ENCODE measurements at regions not wholly inside any gene's neighbourhood (a gene's known extent, or its start where the extent isn't known, plus 50 kb on each side); places are given as distances from the start of the nearest gene placed in this dataset.

GRCh38 chr6:164331026-164331425, 916.5 kb downstream of the QKI start:
- H3K36me3 Mint-ChIP-seq, result no peaks in the 10 kb centered on the region
- peaks cover 5% of the 10 kb centered on the region for H3K9me3 Mint-ChIP-seq

GRCh38 chr6:164325168-164325567, 910.6 kb downstream of the QKI start:
- no peak for DNase-seq
- Mint-ChIP-seq H3K4me1 (no peaks in the 10 kb centered on the region), H3K27ac (no peak overlapping the region), H3K36me3 (no peaks in the 10 kb centered on the region), H3K27me3 (no peaks in the 10 kb centered on the region), H3K4me3 (no peak overlapping the region), H3K9me3 (peaks cover 2% of the 10 kb centered on the region)

More at GRCh38 chr6:164331026-164331425, 916.5 kb downstream of the QKI start:
- Mint-ChIP-seq H3K27ac (no peak overlapping the region), H3K4me3 (no peak overlapping the region), H3K4me1 (no peaks in the 10 kb centered on the region), H3K27me3 (no peaks in the 10 kb centered on the region)
- no peak for DNase-seq

- no peaks in the 10 kb centered on the region for H3K4me1 Mint-ChIP-seq
- no peaks in the 10 kb centered on the region for H3K36me3 Mint-ChIP-seq
- H3K27me3 Mint-ChIP-seq, result no peaks in the 10 kb centered on the region
- H3K9me3 Mint-ChIP-seq, result peaks cover 2% of the 10 kb centered on the region
- no peak overlapping the region for H3K27ac Mint-ChIP-seq
- no peak for DNase-seq
- H3K4me3 Mint-ChIP-seq, result no peak overlapping the region
Measured at GRCh38 chr6:164322533-164322932, 908.0 kb downstream of the QKI start.

GRCh38 chr6:164321297-164321696, 906.8 kb downstream of the QKI start:
- Mint-ChIP-seq H3K27me3 (no peaks in the 10 kb centered on the region), H3K4me3 (no peak overlapping the region), H3K4me1 (no peaks in the 10 kb centered on the region), H3K36me3 (no peaks in the 10 kb centered on the region), H3K9me3 (no peaks in the 10 kb centered on the region), H3K27ac (no peak overlapping the region)
- no peak for DNase-seq

GRCh38 chr6:164315376-164315775, 900.9 kb downstream of the QKI start:
- DNase-seq, result no peak
- no peak overlapping the region for H3K27ac Mint-ChIP-seq
- no peak overlapping the region for H3K4me3 Mint-ChIP-seq
- no peaks in the 10 kb centered on the region for H3K9me3 Mint-ChIP-seq
- H3K27me3 Mint-ChIP-seq, result no peaks in the 10 kb centered on the region
- H3K4me1 Mint-ChIP-seq, result no peaks in the 10 kb centered on the region
- no peaks in the 10 kb centered on the region for H3K36me3 Mint-ChIP-seq

GRCh38 chr6:164308339-164308738, 893.8 kb downstream of the QKI start:
- Mint-ChIP-seq H3K4me3 (no peak overlapping the region), H3K9me3 (no peaks in the 10 kb centered on the region), H3K4me1 (no peaks in the 10 kb centered on the region), H3K27ac (no peak overlapping the region), H3K27me3 (no peaks in the 10 kb centered on the region), H3K36me3 (no peaks in the 10 kb centered on the region)
- DNase-seq, result no peak

- H3K36me3 Mint-ChIP-seq, result no peaks in the 10 kb centered on the region
- H3K9me3 Mint-ChIP-seq, result no peaks in the 10 kb centered on the region
- H3K4me3 Mint-ChIP-seq, result no peak overlapping the region
- no peaks in the 10 kb centered on the region for H3K27me3 Mint-ChIP-seq
- H3K4me1 Mint-ChIP-seq, result no peaks in the 10 kb centered on the region
- H3K27ac Mint-ChIP-seq, result no peak overlapping the region
- no peak for DNase-seq
Measured at GRCh38 chr6:164303102-164303964, 888.8 kb downstream of the QKI start.

- peaks cover 1% of the 10 kb centered on the region for H3K9me3 Mint-ChIP-seq
- H3K27me3 Mint-ChIP-seq, result no peaks in the 10 kb centered on the region
- no peaks in the 10 kb centered on the region for H3K4me1 Mint-ChIP-seq
- H3K4me3 Mint-ChIP-seq, result no peak overlapping the region
- no peak for DNase-seq
- H3K27ac Mint-ChIP-seq, result no peak overlapping the region
- no peaks in the 10 kb centered on the region for H3K36me3 Mint-ChIP-seq
Measured at GRCh38 chr6:164296411-164296810, 881.9 kb downstream of the QKI start.

- Mint-ChIP-seq H3K4me1 (no peaks in the 10 kb centered on the region), H3K4me3 (no peak overlapping the region), H3K36me3 (no peaks in the 10 kb centered on the region), H3K9me3 (peaks cover 1% of the 10 kb centered on the region), H3K27me3 (no peaks in the 10 kb centered on the region), H3K27ac (no peak overlapping the region)
- no peak for DNase-seq
Measured at GRCh38 chr6:164294047-164294784, 879.7 kb downstream of the QKI start.

- no peak for DNase-seq
- no peaks in the 10 kb centered on the region for H3K36me3 Mint-ChIP-seq
- no peak overlapping the region for H3K4me3 Mint-ChIP-seq
- H3K27me3 Mint-ChIP-seq, result no peaks in the 10 kb centered on the region
- no peaks in the 10 kb centered on the region for H3K9me3 Mint-ChIP-seq
- H3K27ac Mint-ChIP-seq, result no peak overlapping the region
- no peaks in the 10 kb centered on the region for H3K4me1 Mint-ChIP-seq
Measured at GRCh38 chr6:164291224-164291623, 876.7 kb downstream of the QKI start.

- Mint-ChIP-seq H3K27me3 (no peaks in the 10 kb centered on the region), H3K4me1 (no peaks in the 10 kb centered on the region), H3K9me3 (no peaks in the 10 kb centered on the region), H3K36me3 (no peaks in the 10 kb centered on the region), H3K27ac (no peak overlapping the region), H3K4me3 (no peak overlapping the region)
- no peak for DNase-seq
Measured at GRCh38 chr6:164290101-164290500, 875.6 kb downstream of the QKI start.

- H3K4me1 Mint-ChIP-seq, result no peaks in the 10 kb centered on the region
- DNase-seq, result no peak
- H3K36me3 Mint-ChIP-seq, result no peaks in the 10 kb centered on the region
- no peak overlapping the region for H3K27ac Mint-ChIP-seq
- no peaks in the 10 kb centered on the region for H3K27me3 Mint-ChIP-seq
- no peak overlapping the region for H3K4me3 Mint-ChIP-seq
- H3K9me3 Mint-ChIP-seq, result no peaks in the 10 kb centered on the region
Measured at GRCh38 chr6:164286011-164286410, 871.5 kb downstream of the QKI start.

GRCh38 chr6:164283574-164283973, 869.1 kb downstream of the QKI start:
- no peak overlapping the region for H3K27ac Mint-ChIP-seq
- H3K27me3 Mint-ChIP-seq, result no peaks in the 10 kb centered on the region
- H3K4me3 Mint-ChIP-seq, result no peak overlapping the region
- H3K4me1 Mint-ChIP-seq, result no peaks in the 10 kb centered on the region
- no peaks in the 10 kb centered on the region for H3K36me3 Mint-ChIP-seq
- peaks cover 3% of the 10 kb centered on the region for H3K9me3 Mint-ChIP-seq
- no peak for DNase-seq

GRCh38 chr6:164276211-164276610, 861.7 kb downstream of the QKI start:
- DNase-seq, result no peak
- H3K36me3 Mint-ChIP-seq, result no peaks in the 10 kb centered on the region
- peaks cover 11% of the 10 kb centered on the region for H3K9me3 Mint-ChIP-seq
- no peaks in the 10 kb centered on the region for H3K4me1 Mint-ChIP-seq
- H3K27me3 Mint-ChIP-seq, result no peaks in the 10 kb centered on the region
- H3K4me3 Mint-ChIP-seq, result no peak overlapping the region
- no peak overlapping the region for H3K27ac Mint-ChIP-seq

GRCh38 chr6:164275773-164276172, 861.3 kb downstream of the QKI start:
- Mint-ChIP-seq H3K4me1 (no peaks in the 10 kb centered on the region), H3K4me3 (no peak overlapping the region), H3K27ac (no peak overlapping the region), H3K9me3 (peaks cover 11% of the 10 kb centered on the region), H3K36me3 (no peaks in the 10 kb centered on the region), H3K27me3 (no peaks in the 10 kb centered on the region)
- no peak for DNase-seq

- Mint-ChIP-seq H3K4me3 (no peak overlapping the region), H3K36me3 (no peaks in the 10 kb centered on the region), H3K27me3 (no peaks in the 10 kb centered on the region), H3K9me3 (peaks cover 9% of the 10 kb centered on the region), H3K27ac (no peak overlapping the region), H3K4me1 (no peaks in the 10 kb centered on the region)
- DNase-seq, result no peak
Measured at GRCh38 chr6:164274493-164274892, 860.0 kb downstream of the QKI start.

Data from activated naive CD8-positive, alpha-beta T cell treated with anti-CD3 and anti-CD28 coated beads for 36 hours (primary cell).